ENCODE measurements at regions not wholly inside any gene's neighbourhood (a gene's known extent, or its start where the extent isn't known, plus 50 kb on each side); places are given as distances from the start of the nearest gene placed in this dataset.

DNA sequence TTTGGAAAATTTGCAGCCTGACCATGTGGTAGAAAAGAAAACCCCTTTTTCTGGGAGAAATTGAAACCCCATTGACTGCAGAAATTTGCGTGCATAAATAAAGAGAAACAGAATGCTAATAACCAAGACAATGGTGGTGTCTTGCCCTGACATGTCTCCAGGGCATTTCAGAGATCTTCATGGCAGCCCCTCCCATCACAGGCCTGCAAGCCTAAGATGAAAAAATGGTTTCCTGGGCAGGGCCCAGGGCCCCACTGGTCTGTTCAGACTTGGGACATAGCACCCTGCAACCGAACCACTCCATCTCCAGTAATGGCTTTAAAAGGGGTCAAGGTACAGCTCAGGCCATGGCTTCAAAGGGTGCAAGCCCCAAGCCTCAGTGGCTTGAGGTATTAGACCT is 71.6 kb upstream of the SGIP1 start:
- TF ChIP-seq POLR2A (IDR thresholded peaks at IDR 0.05) = no peak
- TF ChIP-seq, protein P1, sequence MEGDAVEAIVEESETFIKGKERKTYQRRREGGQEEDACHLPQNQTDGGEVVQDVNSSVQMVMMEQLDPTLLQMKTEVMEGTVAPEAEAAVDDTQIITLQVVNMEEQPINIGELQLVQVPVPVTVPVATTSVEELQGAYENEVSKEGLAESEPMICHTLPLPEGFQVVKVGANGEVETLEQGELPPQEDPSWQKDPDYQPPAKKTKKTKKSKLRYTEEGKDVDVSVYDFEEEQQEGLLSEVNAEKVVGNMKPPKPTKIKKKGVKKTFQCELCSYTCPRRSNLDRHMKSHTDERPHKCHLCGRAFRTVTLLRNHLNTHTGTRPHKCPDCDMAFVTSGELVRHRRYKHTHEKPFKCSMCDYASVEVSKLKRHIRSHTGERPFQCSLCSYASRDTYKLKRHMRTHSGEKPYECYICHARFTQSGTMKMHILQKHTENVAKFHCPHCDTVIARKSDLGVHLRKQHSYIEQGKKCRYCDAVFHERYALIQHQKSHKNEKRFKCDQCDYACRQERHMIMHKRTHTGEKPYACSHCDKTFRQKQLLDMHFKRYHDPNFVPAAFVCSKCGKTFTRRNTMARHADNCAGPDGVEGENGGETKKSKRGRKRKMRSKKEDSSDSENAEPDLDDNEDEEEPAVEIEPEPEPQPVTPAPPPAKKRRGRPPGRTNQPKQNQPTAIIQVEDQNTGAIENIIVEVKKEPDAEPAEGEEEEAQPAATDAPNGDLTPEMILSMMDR (IDR thresholded peaks at IDR 0.05) = no peak
- TF ChIP-seq POLR2AphosphoS5 (IDR thresholded peaks at IDR 0.05) = no peak
- no peak for TF ChIP-seq EP300 (IDR thresholded peaks at IDR 0.05)

Data from sigmoid colon (tissue), 4 donors.